A549 (cell line): ENCODE measurements at regions not wholly inside any gene's neighbourhood (a gene's known extent, or its start where the extent isn't known, plus 50 kb on each side); places are given as distances from the start of the nearest gene placed in this dataset.

Experiments
- ATAC-seq, 2 experiments: fragments of 200-7000 bp in 1 of 2; fragments of >200 bp in 1 of 2; cut with Nextera tagmentation in 1 of 2; cut with Tn5 transposase in 1 of 2; 3 replicates each; pipeline versions ENCODE4 v1.8.0 to v1.9.1; 2018 to 2020; ENCODE audit warnings: mild to moderate bottlenecking in 1 of 2, moderate library complexity in 1 of 2
- CTCF ChIA-PET: fragments of 300-600 bp; sonication (Branson Sonifier 250); formaldehyde crosslinking; extraction: SDS; loops from one replicate; lab custom pipeline; 2021; ENCODE audit warnings: antibody characterized with exemption, inconsistent platforms; lab: Yijun Ruan, JAX
- POLR2A ChIA-PET: fragments of 350-600 bp; formaldehyde crosslinking; extraction: SDS; loops from one replicate; lab custom pipeline; 2021; ENCODE audit warnings: antibody characterized with exemption, inconsistent platforms; lab: Yijun Ruan, JAX
- DNase-seq, 2 experiments: peaks; one replicate each; pipeline versions ENCODE4 v3.0.0 to v3.0.0-alpha.2; 2011 to 2016; ENCODE audit warnings: low read depth in 1 of 2, low spot score in 1 of 2
- FAIRE-seq: peaks from 2 replicates; lab custom pipeline; 2011; peaks lifted over from hg19 to GRCh38; lab: Jason Lieb, UNC
- H3K27ac ChIP-seq, 2 experiments: fragments of >200 bp; sonication (Bioruptor Twin); formaldehyde crosslinking; 3 replicates each; pipeline ENCODE4 v1.5.1; 2016 to 2017
- H3K4me1 ChIP-seq: fragments of >200 bp; sonication (Bioruptor Twin); formaldehyde crosslinking; 3 replicates; pipeline ENCODE4 v1.6.1; 2016
- H3K4me2 ChIP-seq: fragments of >200 bp; sonication (Bioruptor Twin); formaldehyde crosslinking; 3 replicates; pipeline ENCODE4 v1.6.1; 2016
- H3K4me3 ChIP-seq: fragments of >200 bp; sonication (Bioruptor Twin); formaldehyde crosslinking; 3 replicates; pipeline ENCODE4 v1.5.1; 2016
- H3K9me3 ChIP-seq: fragments of >200 bp; sonication (Bioruptor Twin); formaldehyde crosslinking; 3 replicates; pipeline ENCODE4 v1.6.1; 2016
- CBX8 ChIP-seq: fragments of 200-600 bp; sonication (generic); IDR thresholded peaks from 2 replicates; pipeline ENCODE4 v1.6.1; 2016
- CEBPB ChIP-seq, 2 experiments: fragments of >200 bp in 1 of 2; sonication (Bioruptor Twin) in 1 of 2; formaldehyde crosslinking in 1 of 2; IDR thresholded peaks; 2 replicates each; pipeline ENCODE4 v1.6.1; 2012 to 2016
- CTCF ChIP-seq: fragments of >200 bp; sonication (Bioruptor Twin); formaldehyde crosslinking; IDR thresholded peaks from 3 replicates; pipeline ENCODE4 v1.5.1; 2016
- FOXS1 ChIP-seq: fragments of 250-450 bp; sonication (Bioruptor Pico); IDR thresholded peaks from 2 replicates; pipeline ENCODE4 v1.5.0; 2020; ENCODE audit warnings: mild to moderate bottlenecking, moderate library complexity
- MAFK ChIP-seq: fragments of 450-650 bp; IDR thresholded peaks from 2 replicates; pipeline ENCODE4 v1.6.1; 2014; ENCODE audit not compliant: partially characterized antibody
- MYC ChIP-seq: IDR thresholded peaks from 2 replicates; pipeline ENCODE4 v1.6.1; 2012; ENCODE audit warnings: mild to moderate bottlenecking, inconsistent platforms, low read length, improper control_type of control experiment, borderline replicate concordance
- RARB ChIP-seq: fragments of 250-450 bp; sonication (Bioruptor Pico); IDR thresholded peaks from 2 replicates; pipeline ENCODE4 v1.8.0; 2021; ENCODE audit warnings: mild to moderate bottlenecking, moderate library complexity
- REST ChIP-seq: fragments of 200-600 bp; sonication (generic); IDR thresholded peaks from 2 replicates; pipeline ENCODE4 v1.6.1; 2016; ENCODE audit warnings: antibody characterized with exemption, mild to moderate bottlenecking, moderate library complexity
- TFCP2L1 ChIP-seq: fragments of 250-450 bp; sonication (Bioruptor Pico); IDR thresholded peaks from 2 replicates; pipeline ENCODE4 v1.5.0; 2021; ENCODE audit warnings: mild to moderate bottlenecking
- USF2 ChIP-seq: fragments of 450-650 bp; IDR thresholded peaks from 2 replicates; pipeline ENCODE4 v1.6.1; 2014; ENCODE audit warnings: antibody characterized with exemption
- ZC3H11A ChIP-seq: fragments of 450-650 bp; IDR thresholded peaks from 2 replicates; pipeline ENCODE4 v1.6.1; 2014; ENCODE audit warnings: antibody characterized with exemption, mild to moderate bottlenecking
- ZFP36 ChIP-seq: fragments of 450-650 bp; IDR thresholded peaks from 2 replicates; pipeline ENCODE4 v1.6.1; 2014; ENCODE audit warnings: borderline replicate concordance; ENCODE audit not compliant: partially characterized antibody
- ZNF302 ChIP-seq: fragments of 250-450 bp; sonication (Bioruptor Pico); IDR thresholded peaks from 2 replicates; pipeline ENCODE4 v1.9.0; 2021; ENCODE audit warnings: inconsistent platforms, mild to moderate bottlenecking, moderate library complexity
- ZSCAN20 ChIP-seq: fragments of 250-450 bp; sonication (Bioruptor Pico); IDR thresholded peaks from 2 replicates; pipeline ENCODE4 v1.8.0; 2022; ENCODE audit warnings: mild to moderate bottlenecking, moderate library complexity
- WGBS: methylation state at CpG from one replicate; pipeline ENCODE4 v1.1.6; 2017; ENCODE audit errors: missing lambda C conversion rate; 5-methylcytosine and 5-hydroxymethylcytosine counted together

- H3K9me3 ChIP-seq: no peaks in the 10 kb centered on the region
- no peak for ATAC-seq
- ChIA-PET POLR2A (no interaction called here), CTCF (interaction anchor here (0.8 to 1.9 kb wide), 7 partner anchors 9 to 214 kb away, joined by 3 to 7 read pairs (median 3); no protein-coding TSS in a partner anchor)
- FAIRE-seq: no peak
- no peak overlapping the region for H3K4me2 ChIP-seq
- WGBS: 54% methylated on average over 12 of the region's 15 CpGs
- TF ChIP-seq CBX8 (no peak), USF2 (no peak)
- no peak for DNase-seq
- H3K27ac ChIP-seq: no peak overlapping the region
- H3K4me1 ChIP-seq: no peaks in the 10 kb centered on the region
- H3K4me3 ChIP-seq: no peak overlapping the region
These were observed 136.5 kb upstream of the UNC5B start for GRCh38 chr10:71075759-71076472.

- POLR2A ChIA-PET: no interaction called here
- no peak for FAIRE-seq
- ATAC-seq: no peak
These were observed 135.8 kb upstream of the UNC5B start for GRCh38 chr10:71076473-71077142.

More at GRCh38 chr10:71076473-71077142, 135.8 kb upstream of the UNC5B start:
- Histone ChIP-seq H3K4me3 (no peak overlapping the region), H3K9me3 (no peaks in the 10 kb centered on the region), H3K4me1 (no peaks in the 10 kb centered on the region), H3K4me2 (no peak overlapping the region), H3K27ac (no peak overlapping the region)
- CTCF ChIA-PET: interaction anchor here (0.6 to 1.9 kb wide), 6 partner anchors 13 to 421 kb away, joined by 3 to 7 read pairs (median 3); no protein-coding TSS in a partner anchor
- DNase-seq: no peak
- TF ChIP-seq ZNF302 (CRISPR knock-in tag): no peak
- no peak for TF ChIP-seq MAFK
- no peak for TF ChIP-seq RARB (CRISPR knock-in tag)
- TF ChIP-seq CEBPB (IDR thresholded peaks at IDR 0.05): no peak
- no peak for TF ChIP-seq ZFP36
- TF ChIP-seq REST: no peak
- no peak for TF ChIP-seq TFCP2L1 (CRISPR knock-in tag)
- TF ChIP-seq MYC: no peak
- TF ChIP-seq CTCF: no peak
- no peak for TF ChIP-seq ZC3H11A
- no peak for TF ChIP-seq ZSCAN20 (CRISPR knock-in tag)
- no peak for TF ChIP-seq FOXS1 (CRISPR knock-in tag)
- 69% methylated on average over 8 of the region's 8 CpGs for WGBS
